SK-N-SH treated with all-trans-retinoic acid at 6 μM for 48 hours (cell line): ENCODE measurements at regions not wholly inside any gene's neighbourhood (a gene's known extent, or its start where the extent isn't known, plus 50 kb on each side); places are given as distances from the start of the nearest gene placed in this dataset.

Source experiments
- ARNTL ChIP-seq: fragments of 450-650 bp; formaldehyde crosslinking; IDR thresholded peaks from 2 replicates; pipeline ENCODE4 v1.5.0; 2020; ENCODE audit warnings: low read depth, mild to moderate bottlenecking, moderate library complexity, borderline replicate concordance
- CREB5 ChIP-seq: fragments of 250-450 bp; sonication (Bioruptor Pico); IDR thresholded peaks from 2 replicates; pipeline ENCODE4 v1.5.1; 2020; ENCODE audit warnings: low read depth, mild to moderate bottlenecking, moderate library complexity
- GLIS3 ChIP-seq: fragments of 250-450 bp; sonication (Bioruptor Pico); IDR thresholded peaks from 2 replicates; pipeline ENCODE4 v1.5.0; 2020; ENCODE audit warnings: mild to moderate bottlenecking, moderate library complexity
- OSR1 ChIP-seq: fragments of 250-450 bp; sonication (Bioruptor Pico); IDR thresholded peaks from 2 replicates; pipeline ENCODE4 v1.8.0; 2022; ENCODE audit warnings: moderate library complexity, mild to moderate bottlenecking, inconsistent platforms
- PATZ1 ChIP-seq: fragments of 250-450 bp; sonication (Bioruptor Pico); IDR thresholded peaks from 2 replicates; pipeline ENCODE4 v1.8.0; 2020; ENCODE audit warnings: mild to moderate bottlenecking, moderate library complexity, borderline replicate concordance
- SNAI2 ChIP-seq: fragments of 250-450 bp; sonication (Bioruptor Pico); IDR thresholded peaks from 2 replicates; pipeline ENCODE4 v1.5.0; 2020; ENCODE audit warnings: mild to moderate bottlenecking, moderate library complexity
- ZFP3 ChIP-seq: fragments of 250-450 bp; sonication (Bioruptor Pico); IDR thresholded peaks from 2 replicates; pipeline ENCODE4 v1.5.0; 2020; ENCODE audit warnings: mild to moderate bottlenecking, moderate library complexity

- TF ChIP-seq ARNTL (CRISPR knock-in tag), result no peak
- no peak for TF ChIP-seq ZFP3
- TF ChIP-seq GLIS3 (CRISPR knock-in tag), result no peak
- TF ChIP-seq CREB5 (CRISPR knock-in tag), result no peak
- no peak for TF ChIP-seq PATZ1 (CRISPR knock-in tag)
- no peak for TF ChIP-seq OSR1 (CRISPR knock-in tag)
- no peak for TF ChIP-seq SNAI2 (CRISPR knock-in tag)
Observed at GRCh38 chr6:85252552-85252951, 197.3 kb upstream of the NT5E start.
